ENCODE measurements at regions not wholly inside any gene's neighbourhood (a gene's known extent, or its start where the extent isn't known, plus 50 kb on each side); places are given as distances from the start of the nearest gene placed in this dataset.

- TF ChIP-seq RCOR1 (IDR thresholded peaks at IDR 0.05; ENCODE audit: insufficient replicate concordance, low read length): no peak
- TF ChIP-seq POLR2A (IDR thresholded peaks at IDR 0.05; ENCODE audit: low read depth, low read length): no peak
- no peak for TF ChIP-seq RAD21 (IDR thresholded peaks at IDR 0.05; ENCODE audit: low read length)
- no peak for TF ChIP-seq FOS (IDR thresholded peaks at IDR 0.05; ENCODE audit: low read depth, low read length)
- no peak for TF ChIP-seq SMC3 (IDR thresholded peaks at IDR 0.05; ENCODE audit: low read depth, low read length)
- no peak for TF ChIP-seq CTCF (conservative IDR thresholded peaks at IDR 0.05; ENCODE audit: low read depth, low read length)
- no peak for TF ChIP-seq MAZ (IDR thresholded peaks at IDR 0.05; ENCODE audit: borderline replicate concordance, low read depth, low read length)
- TF ChIP-seq NFE2L2 (IDR thresholded peaks at IDR 0.05; ENCODE audit: low read depth, low read length): no peak
- TF ChIP-seq CEBPB (IDR thresholded peaks at IDR 0.05; ENCODE audit: low read depth, low read length): no peak
- no peak for TF ChIP-seq ELK1 (IDR thresholded peaks at IDR 0.05; ENCODE audit: borderline replicate concordance, low read depth, low read length)
- no peak for TF ChIP-seq CHD1 (IDR thresholded peaks at IDR 0.05; ENCODE audit: low read depth, low read length)
- TF ChIP-seq RFX5 (IDR thresholded peaks at IDR 0.05; ENCODE audit: low read depth, low read length): no peak
- TF ChIP-seq MAFK (IDR thresholded peaks at IDR 0.05; ENCODE audit: low read depth, low read length): no peak
- TF ChIP-seq BHLHE40 (IDR thresholded peaks at IDR 0.05; ENCODE audit: low read depth, low read length): no peak
- no peak for TF ChIP-seq MXI1 (IDR thresholded peaks at IDR 0.05; ENCODE audit: borderline replicate concordance, low read depth, low read length)
- no peak for TF ChIP-seq USF2 (IDR thresholded peaks at IDR 0.05; ENCODE audit: low read depth, low read length)
- no peak overlapping the region for H2BK15ac ChIP-seq (ENCODE audit: low read depth, low read length)
- no peaks in the 10 kb centered on the region for H3K9me1 ChIP-seq (ENCODE audit: insufficient read depth, low read length)
- in situ Hi-C loops (cut with MboI; ENCODE audit: low sequenced_read_pairs): no loop called here
- intact Hi-C loops (cut with micrococcal nuclease): no loop called here
- H3K36me3 ChIP-seq (ENCODE audit: control insufficient read depth, insufficient read depth, low read length): no peaks in the 10 kb centered on the region
- no peak overlapping the region for H2AK5ac ChIP-seq (ENCODE audit: low read depth, low read length)
- DNase-seq (no peak), ATAC-seq (ENCODE audit: low read depth) (no peak)
- no peak overlapping the region for H3K4me2 ChIP-seq (ENCODE audit: low read depth, low read length)
- H3K4me1 ChIP-seq (ENCODE audit: control insufficient read depth, insufficient read depth, low read length): no peaks in the 10 kb centered on the region
- no peak overlapping the region for H4K8ac ChIP-seq (ENCODE audit: low read depth in 2 of 2, low read length in 2 of 2)
- H3K14ac ChIP-seq (replicated peaks; ENCODE audit: low read depth, low read length): no peak overlapping the region
- POLR2A ChIA-PET (ENCODE audit: unreplicated experiment): no interaction called here
- no peaks in the 10 kb centered on the region; the same call in 1 of the 2 replicates for H3K27me3 ChIP-seq (ENCODE audit: control insufficient read depth, insufficient read depth, low read length)
- H3K18ac ChIP-seq (ENCODE audit: low read depth, low read length): no peak overlapping the region
- no CpG with 5 or more reads among the region's 4 CpGs for WGBS, 2 experiments (ENCODE audit: extremely low coverage in 2 of 2, insufficient read length in 1 of 2)
- H2BK120ac ChIP-seq (ENCODE audit: low read depth, low read length): no peak overlapping the region
- H2AFZ ChIP-seq (replicated peaks; ENCODE audit: low read length, poor library complexity): no peak overlapping the region
- H2BK5ac ChIP-seq (ENCODE audit: low read depth, low read length, poor library complexity, severe bottlenecking): no peak overlapping the region
- H3K9me3 ChIP-seq (ENCODE audit: control insufficient read depth, insufficient read depth, low read length): no peaks in the 10 kb centered on the region
- H2AK9ac ChIP-seq (replicated peaks; ENCODE audit: low read depth, low read length, poor library complexity): no peak overlapping the region
- no peaks in the 10 kb centered on the region for H4K20me1 ChIP-seq (ENCODE audit: insufficient read depth, low read length)
- H3K27ac ChIP-seq (ENCODE audit: insufficient read depth, low read length): no peak overlapping the region
- H3K4me3 ChIP-seq (ENCODE audit: insufficient read depth, low read depth, low read length): no peak overlapping the region
- no TSS peak for BruUV-seq (replicated peaks)
- H3K9ac ChIP-seq (ENCODE audit: low read depth, low read length): no peak overlapping the region
- no peak overlapping the region for H2BK20ac ChIP-seq (ENCODE audit: low read depth, low read length)
- no peak overlapping the region for H3K56ac ChIP-seq (ENCODE audit: extremely low read depth, insufficient read depth, low read length)
- no peak overlapping the region for H4K5ac ChIP-seq (ENCODE audit: low read depth, low read length)
- dilution Hi-C loops (cut with HindIII; ENCODE audit: low sequenced_read_pairs, unreplicated experiment): no loop called here
- no peaks in the 10 kb centered on the region for H3K79me1 ChIP-seq (ENCODE audit: low read depth in 1 of 2, low read length in 2 of 2)
- H3K4ac ChIP-seq (ENCODE audit: low read depth, low read length): no peak overlapping the region
- no peak overlapping the region for H3K23ac ChIP-seq (ENCODE audit: low read depth, low read length)
- CTCF ChIA-PET: no interaction called here
- no peak overlapping the region for H4K91ac ChIP-seq (ENCODE audit: insufficient read depth, low read depth, low read length)
Observed at GRCh38 chr6:125699591-125699990, 49.8 kb upstream of the HEY2 start.
